PC-9 (cell line): ENCODE measurements at regions not wholly inside any gene's neighbourhood (a gene's known extent, or its start where the extent isn't known, plus 50 kb on each side); places are given as distances from the start of the nearest gene placed in this dataset.

ENCODE experiments used
- CTCF ChIP-seq: fragments of 200-600 bp; sonication (generic); conservative IDR thresholded peaks from 2 replicates; pipeline ENCODE4 v1.6.1; 2017; ENCODE audit warnings: mixed run types, antibody characterized with exemption, mild to moderate bottlenecking, moderate library complexity
- EZH2 ChIP-seq: fragments of 200-600 bp; sonication (generic); IDR thresholded peaks from 2 replicates; pipeline ENCODE4 v1.8.0; 2017; ENCODE audit warnings: antibody characterized with exemption, low read depth

DNA sequence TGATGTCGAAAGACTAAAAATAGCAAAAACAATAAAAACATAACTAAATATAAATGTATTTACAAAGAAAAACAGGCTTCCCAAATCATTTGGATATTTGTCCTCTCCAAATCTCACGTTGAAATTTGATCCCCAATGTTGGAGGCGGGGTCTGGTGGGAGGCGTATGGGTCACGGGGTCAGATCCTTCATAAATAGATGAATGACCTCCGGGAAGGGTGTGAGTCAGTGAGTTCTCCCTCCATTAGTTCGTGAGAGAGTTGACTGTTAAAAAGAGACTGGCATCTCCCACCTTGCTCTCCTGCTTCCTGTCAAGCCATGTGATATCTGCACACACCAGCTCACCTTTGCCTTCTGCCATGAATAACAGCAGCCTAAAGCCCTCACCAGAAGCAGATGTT, 703.0 kb downstream of the TMEM182 start:
- TF ChIP-seq CTCF, result no peak
- TF ChIP-seq EZH2, result no peak
